ENCODE measurements at regions not wholly inside any gene's neighbourhood (a gene's known extent, or its start where the extent isn't known, plus 50 kb on each side); places are given as distances from the start of the nearest gene placed in this dataset.

GRCh38 chr2:61720911-61721310 lies 132.9 kb downstream of the FAM161A start:
- no peak for TF ChIP-seq CTCF (conservative IDR thresholded peaks at IDR 0.05 in 1 of 2, IDR thresholded peaks at IDR 0.05 in 1 of 2; ENCODE audit: extremely low read depth in 1 of 2, insufficient read depth in 1 of 2, low read depth in 1 of 2, low read length in 2 of 2)
- TF ChIP-seq EZH2 (IDR thresholded peaks at IDR 0.05; ENCODE audit: borderline replicate concordance, low read length): no peak
